C4-2B (cell line): ENCODE measurements at regions not wholly inside any gene's neighbourhood (a gene's known extent, or its start where the extent isn't known, plus 50 kb on each side); places are given as distances from the start of the nearest gene placed in this dataset.

Experiments used
- ZFX ChIP-seq: fragments of 450-650 bp; IDR thresholded peaks from 2 replicates; pipeline ENCODE4 v1.6.1; 2017
- TF ChIP-seq, protein P1 (sequence below): fragments of 450-650 bp; conservative IDR thresholded peaks from 2 replicates; pipeline ENCODE4 v1.5.1; 2017; ENCODE audit warnings: mild to moderate bottlenecking

DNA sequence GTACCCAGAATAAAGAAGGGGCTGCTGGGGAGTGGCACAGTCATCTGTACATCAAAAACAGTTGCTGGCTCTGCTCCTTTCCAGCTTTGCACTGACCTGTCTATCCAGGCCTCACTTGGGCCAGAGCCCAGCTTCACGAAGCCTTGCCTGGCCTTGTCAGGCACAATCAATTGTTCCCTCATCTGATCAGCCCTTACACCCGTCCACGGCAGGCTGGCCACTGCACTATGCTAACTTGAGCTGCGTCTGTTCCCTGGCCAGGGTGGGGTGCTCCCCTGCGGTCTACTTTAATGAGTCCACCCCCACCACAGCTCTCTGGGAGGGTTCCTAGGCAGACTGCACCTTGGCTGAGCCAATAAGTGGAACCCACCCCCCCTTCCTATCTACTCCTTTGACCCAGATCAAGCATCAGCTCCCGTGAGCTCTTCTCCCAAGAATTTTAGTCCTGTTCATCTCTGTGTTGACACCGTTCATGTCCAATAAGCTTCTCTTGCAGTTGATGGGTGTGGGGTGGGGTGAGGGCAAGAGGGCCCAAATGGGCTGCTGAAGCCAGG lies 74.3 kb upstream of the MLN start:
- TF ChIP-seq, protein P1, sequence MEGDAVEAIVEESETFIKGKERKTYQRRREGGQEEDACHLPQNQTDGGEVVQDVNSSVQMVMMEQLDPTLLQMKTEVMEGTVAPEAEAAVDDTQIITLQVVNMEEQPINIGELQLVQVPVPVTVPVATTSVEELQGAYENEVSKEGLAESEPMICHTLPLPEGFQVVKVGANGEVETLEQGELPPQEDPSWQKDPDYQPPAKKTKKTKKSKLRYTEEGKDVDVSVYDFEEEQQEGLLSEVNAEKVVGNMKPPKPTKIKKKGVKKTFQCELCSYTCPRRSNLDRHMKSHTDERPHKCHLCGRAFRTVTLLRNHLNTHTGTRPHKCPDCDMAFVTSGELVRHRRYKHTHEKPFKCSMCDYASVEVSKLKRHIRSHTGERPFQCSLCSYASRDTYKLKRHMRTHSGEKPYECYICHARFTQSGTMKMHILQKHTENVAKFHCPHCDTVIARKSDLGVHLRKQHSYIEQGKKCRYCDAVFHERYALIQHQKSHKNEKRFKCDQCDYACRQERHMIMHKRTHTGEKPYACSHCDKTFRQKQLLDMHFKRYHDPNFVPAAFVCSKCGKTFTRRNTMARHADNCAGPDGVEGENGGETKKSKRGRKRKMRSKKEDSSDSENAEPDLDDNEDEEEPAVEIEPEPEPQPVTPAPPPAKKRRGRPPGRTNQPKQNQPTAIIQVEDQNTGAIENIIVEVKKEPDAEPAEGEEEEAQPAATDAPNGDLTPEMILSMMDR, result no peak
- TF ChIP-seq ZFX, result no peak
